ENCODE measurements at regions not wholly inside any gene's neighbourhood (a gene's known extent, or its start where the extent isn't known, plus 50 kb on each side); places are given as distances from the start of the nearest gene placed in this dataset.

DNA sequence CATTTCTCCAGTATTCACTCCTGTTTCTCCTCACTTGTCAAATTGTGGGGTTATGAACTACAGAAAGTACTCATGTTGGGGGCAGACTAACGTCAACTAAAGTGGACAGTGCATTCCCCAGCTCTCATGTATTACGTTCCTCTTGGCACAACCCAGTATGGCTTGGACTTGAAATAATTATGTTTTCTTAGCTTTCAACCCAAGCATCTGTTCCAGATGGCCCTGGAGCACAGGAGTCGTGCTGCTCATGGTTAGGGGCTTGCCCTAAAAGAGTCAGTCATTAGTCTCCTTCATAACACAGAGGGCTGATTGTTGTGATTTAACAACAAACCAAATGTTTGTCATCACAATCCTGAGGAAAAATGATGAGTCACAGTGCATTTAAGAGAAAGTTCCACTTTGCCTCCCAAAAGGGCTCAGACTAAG lies 154.4 kb downstream of the RPAP3 start:
- CTCF ChIA-PET: no interaction called here
- no peaks in the 10 kb centered on the region for H3K9me3 ChIP-seq (ENCODE audit: control insufficient read depth, insufficient read depth, low read depth, low read length)
- POLR2A ChIA-PET: no interaction called here

DNA sequence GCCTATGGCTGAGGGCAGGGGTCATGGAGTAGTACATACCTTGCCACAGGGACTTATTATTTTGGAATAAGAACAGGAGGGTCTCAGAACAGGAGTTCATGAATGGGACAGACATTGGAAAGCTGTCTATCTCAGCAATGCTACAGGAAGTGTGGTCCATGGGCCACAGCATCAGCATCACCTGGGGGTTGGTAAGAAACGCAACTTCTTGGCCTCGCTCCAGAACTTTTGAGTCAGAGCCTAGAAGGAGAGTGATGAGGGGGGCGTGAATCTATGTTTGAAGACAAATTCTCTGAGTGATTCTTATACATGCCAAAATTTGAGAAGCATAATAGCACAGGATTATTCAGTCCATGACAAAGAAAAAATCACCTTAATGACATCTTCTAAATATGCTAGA lies 156.6 kb downstream of the RPAP3 start:
- ChIA-PET POLR2A (no interaction called here), CTCF (interaction anchor here (1.3 kb wide), 1 partner anchor 138 kb away, joined by 6 read pairs; no protein-coding TSS in a partner anchor)
- H3K9me3 ChIP-seq (ENCODE audit: control insufficient read depth, insufficient read depth, low read depth, low read length): no peaks in the 10 kb centered on the region
- TF ChIP-seq ZNF174 (tag by site-specific recombination; IDR thresholded peaks at IDR 0.05) (no peak), HOXA7 (CRISPR knock-in tag; IDR thresholded peaks at IDR 0.05; ENCODE audit: borderline replicate concordance) (no peak), ZNF23 (tag by site-specific recombination; IDR thresholded peaks at IDR 0.05; ENCODE audit: borderline replicate concordance) (no peak), ZNF214 (tag by site-specific recombination; IDR thresholded peaks at IDR 0.05; ENCODE audit: borderline replicate concordance) (no peak), ZNF394 (tag by site-specific recombination; IDR thresholded peaks at IDR 0.05; ENCODE audit: borderline replicate concordance) (no peak), ZNF585B (tag by site-specific recombination; IDR thresholded peaks at IDR 0.05) (no peak), FEZF1 (tag by site-specific recombination; IDR thresholded peaks at IDR 0.05) (no peak), ZNF292 (tag by site-specific recombination; IDR thresholded peaks at IDR 0.05; ENCODE audit: borderline replicate concordance, low read depth) (no peak), SP7 (tag by site-specific recombination; IDR thresholded peaks at IDR 0.05) (no peak), ZNF701 (tag by site-specific recombination; IDR thresholded peaks at IDR 0.05) (no peak), HOXC10 (CRISPR knock-in tag; IDR thresholded peaks at IDR 0.05) (no peak), ZNF433 (tag by site-specific recombination; IDR thresholded peaks at IDR 0.05; ENCODE audit: low read depth) (no peak), MZF1 (tag by site-specific recombination; IDR thresholded peaks at IDR 0.05; ENCODE audit: borderline replicate concordance) (no peak), ZNF529 (tag by site-specific recombination; IDR thresholded peaks at IDR 0.05; ENCODE audit: insufficient replicate concordance) (no peak), YY1 (tag by site-specific recombination; IDR thresholded peaks at IDR 0.05) (no peak), TRIM28 (IDR thresholded peaks at IDR 0.05; ENCODE audit: borderline replicate concordance, low read length) (no peak), ZSCAN23 (tag by site-specific recombination; IDR thresholded peaks at IDR 0.05) (no peak), MEIS1 (CRISPR knock-in tag; IDR thresholded peaks at IDR 0.05; ENCODE audit: borderline replicate concordance) (no peak)
- TF ChIP-seq, protein P1, sequence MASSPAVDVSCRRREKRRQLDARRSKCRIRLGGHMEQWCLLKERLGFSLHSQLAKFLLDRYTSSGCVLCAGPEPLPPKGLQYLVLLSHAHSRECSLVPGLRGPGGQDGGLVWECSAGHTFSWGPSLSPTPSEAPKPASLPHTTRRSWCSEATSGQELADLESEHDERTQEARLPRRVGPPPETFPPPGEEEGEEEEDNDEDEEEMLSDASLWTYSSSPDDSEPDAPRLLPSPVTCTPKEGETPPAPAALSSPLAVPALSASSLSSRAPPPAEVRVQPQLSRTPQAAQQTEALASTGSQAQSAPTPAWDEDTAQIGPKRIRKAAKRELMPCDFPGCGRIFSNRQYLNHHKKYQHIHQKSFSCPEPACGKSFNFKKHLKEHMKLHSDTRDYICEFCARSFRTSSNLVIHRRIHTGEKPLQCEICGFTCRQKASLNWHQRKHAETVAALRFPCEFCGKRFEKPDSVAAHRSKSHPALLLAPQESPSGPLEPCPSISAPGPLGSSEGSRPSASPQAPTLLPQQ (tag by site-specific recombination; IDR thresholded peaks at IDR 0.05): no peak
- TF ChIP-seq, protein P2, sequence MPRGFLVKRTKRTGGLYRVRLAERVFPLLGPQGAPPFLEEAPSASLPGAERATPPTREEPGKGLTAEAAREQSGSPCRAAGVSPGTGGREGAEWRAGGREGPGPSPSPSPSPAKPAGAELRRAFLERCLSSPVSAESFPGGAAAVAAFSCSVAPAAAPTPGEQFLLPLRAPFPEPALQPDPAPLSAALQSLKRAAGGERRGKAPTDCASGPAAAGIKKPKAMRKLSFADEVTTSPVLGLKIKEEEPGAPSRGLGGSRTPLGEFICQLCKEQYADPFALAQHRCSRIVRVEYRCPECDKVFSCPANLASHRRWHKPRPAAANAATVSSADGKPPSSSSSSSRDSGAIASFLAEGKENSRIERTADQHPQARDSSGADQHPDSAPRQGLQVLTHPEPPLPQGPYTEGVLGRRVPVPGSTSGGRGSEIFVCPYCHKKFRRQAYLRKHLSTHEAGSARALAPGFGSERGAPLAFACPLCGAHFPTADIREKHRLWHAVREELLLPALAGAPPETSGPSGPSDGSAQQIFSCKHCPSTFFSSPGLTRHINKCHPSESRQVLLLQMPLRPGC (tag by site-specific recombination; IDR thresholded peaks at IDR 0.05): no peak
- H3K4me1 ChIP-seq (ENCODE audit: control insufficient read depth, insufficient read depth, low read length): no peaks in the 10 kb centered on the region
- H3K4me3 ChIP-seq (ENCODE audit: low read depth, low read length): no peak overlapping the region
- no peak overlapping the region for H3K27ac ChIP-seq (ENCODE audit: extremely low read depth, low read depth, low read length)
- H3K36me3 ChIP-seq (ENCODE audit: control insufficient read depth in 2 of 2, insufficient read depth in 1 of 2, low read length in 2 of 2): no peaks in the 10 kb centered on the region

More for the DNA sequence above, 154.4 kb downstream of the RPAP3 start:
- H3K4me3 ChIP-seq (ENCODE audit: low read depth, low read length): no peak overlapping the region
- no peaks in the 10 kb centered on the region for H3K36me3 ChIP-seq (ENCODE audit: control insufficient read depth in 2 of 2, insufficient read depth in 1 of 2, low read length in 2 of 2)
- no peaks in the 10 kb centered on the region for H3K4me1 ChIP-seq (ENCODE audit: control insufficient read depth, insufficient read depth, low read length)
- TF ChIP-seq ZNF843 (tag by site-specific recombination; IDR thresholded peaks at IDR 0.05) (no peak), ZNF623 (tag by site-specific recombination; IDR thresholded peaks at IDR 0.05) (no peak), ZBTB17 (tag by site-specific recombination; IDR thresholded peaks at IDR 0.05) (no peak), ZNF624 (tag by site-specific recombination; IDR thresholded peaks at IDR 0.05) (no peak), ZFP3 (tag by site-specific recombination; IDR thresholded peaks at IDR 0.05; ENCODE audit: low read depth) (no peak), ZNF266 (tag by site-specific recombination; IDR thresholded peaks at IDR 0.05; ENCODE audit: low read depth) (no peak), ZSCAN16 (tag by site-specific recombination; IDR thresholded peaks at IDR 0.05) (no peak), ZEB2 (tag by site-specific recombination; IDR thresholded peaks at IDR 0.05) (no peak), ZSCAN23 (tag by site-specific recombination; IDR thresholded peaks at IDR 0.05) (no peak), SP2 (tag by site-specific recombination; IDR thresholded peaks at IDR 0.05) (no peak), ZNF16 (tag by site-specific recombination; IDR thresholded peaks at IDR 0.05; ENCODE audit: low read depth) (no peak), ZNF175 (tag by site-specific recombination; IDR thresholded peaks at IDR 0.05) (no peak), ZNF629 (tag by site-specific recombination; IDR thresholded peaks at IDR 0.05) (no peak), ZBTB48 (tag by site-specific recombination; IDR thresholded peaks at IDR 0.05) (no peak), ZNF169 (tag by site-specific recombination; IDR thresholded peaks at IDR 0.05) (no peak), ZNF514 (tag by site-specific recombination; IDR thresholded peaks at IDR 0.05) (no peak)
- TF ChIP-seq, protein P3, sequence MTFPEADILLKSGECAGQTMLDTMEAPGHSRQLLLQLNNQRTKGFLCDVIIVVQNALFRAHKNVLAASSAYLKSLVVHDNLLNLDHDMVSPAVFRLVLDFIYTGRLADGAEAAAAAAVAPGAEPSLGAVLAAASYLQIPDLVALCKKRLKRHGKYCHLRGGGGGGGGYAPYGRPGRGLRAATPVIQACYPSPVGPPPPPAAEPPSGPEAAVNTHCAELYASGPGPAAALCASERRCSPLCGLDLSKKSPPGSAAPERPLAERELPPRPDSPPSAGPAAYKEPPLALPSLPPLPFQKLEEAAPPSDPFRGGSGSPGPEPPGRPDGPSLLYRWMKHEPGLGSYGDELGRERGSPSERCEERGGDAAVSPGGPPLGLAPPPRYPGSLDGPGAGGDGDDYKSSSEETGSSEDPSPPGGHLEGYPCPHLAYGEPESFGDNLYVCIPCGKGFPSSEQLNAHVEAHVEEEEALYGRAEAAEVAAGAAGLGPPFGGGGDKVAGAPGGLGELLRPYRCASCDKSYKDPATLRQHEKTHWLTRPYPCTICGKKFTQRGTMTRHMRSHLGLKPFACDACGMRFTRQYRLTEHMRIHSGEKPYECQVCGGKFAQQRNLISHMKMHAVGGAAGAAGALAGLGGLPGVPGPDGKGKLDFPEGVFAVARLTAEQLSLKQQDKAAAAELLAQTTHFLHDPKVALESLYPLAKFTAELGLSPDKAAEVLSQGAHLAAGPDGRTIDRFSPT (tag by site-specific recombination; IDR thresholded peaks at IDR 0.05): no peak
- H3K27ac ChIP-seq (ENCODE audit: extremely low read depth, low read depth, low read length): no peak overlapping the region
